HUES48 (cell line): ENCODE measurements at regions not wholly inside any gene's neighbourhood (a gene's known extent, or its start where the extent isn't known, plus 50 kb on each side); places are given as distances from the start of the nearest gene placed in this dataset.

Source experiments
- H3K27ac ChIP-seq: one replicate; pipeline ENCODE4 v1.7.0; 2013; ENCODE audit warnings: low read depth, low read length, inconsistent platforms
- H3K27me3 ChIP-seq: 2 replicates; pipeline ENCODE4 v1.6.1; 2013; ENCODE audit warnings: mild to moderate bottlenecking, low read length; ENCODE audit not compliant: control insufficient read depth, insufficient read depth
- H3K36me3 ChIP-seq: 2 replicates; pipeline ENCODE4 v1.6.1; 2013; ENCODE audit warnings: low read length; ENCODE audit not compliant: control insufficient read depth, insufficient read depth
- H3K4me1 ChIP-seq: 2 replicates; pipeline ENCODE4 v1.6.1; 2013; ENCODE audit warnings: mild to moderate bottlenecking, low read length; ENCODE audit not compliant: control insufficient read depth, insufficient read depth
- H3K4me3 ChIP-seq: 2 replicates; pipeline ENCODE4 v1.5.1; 2013; ENCODE audit warnings: mild to moderate bottlenecking, low read depth, low read length
- H3K9ac ChIP-seq: 2 replicates; pipeline ENCODE4 v1.6.1; 2013; ENCODE audit warnings: mild to moderate bottlenecking, low read depth, low read length, moderate library complexity
- H3K9me3 ChIP-seq: 2 replicates; pipeline ENCODE4 v1.6.1; 2013; ENCODE audit warnings: low read length; ENCODE audit not compliant: control insufficient read depth, insufficient read depth

- no peak overlapping the region for H3K9ac ChIP-seq
- H3K27ac ChIP-seq, result no peak overlapping the region
- peaks cover 2% of the 10 kb centered on the region; the same call in 1 of the 2 replicates for H3K4me1 ChIP-seq
- no peaks in the 10 kb centered on the region for H3K9me3 ChIP-seq
- no peaks in the 10 kb centered on the region for H3K36me3 ChIP-seq
- no peak overlapping the region for H3K4me3 ChIP-seq
- no peaks in the 10 kb centered on the region for H3K27me3 ChIP-seq
These were observed 352.1 kb downstream of the RND3 start for GRCh38 chr2:150135223-150135883.

- Histone ChIP-seq H3K27me3 (no peaks in the 10 kb centered on the region), H3K4me1 (peaks cover 3% of the 10 kb centered on the region; the same call in 1 of the 2 replicates), H3K27ac (no peak overlapping the region), H3K36me3 (no peaks in the 10 kb centered on the region), H3K9ac (no peak overlapping the region), H3K4me3 (no peak overlapping the region), H3K9me3 (no peaks in the 10 kb centered on the region)
These were observed 353.1 kb downstream of the RND3 start for GRCh38 chr2:150134223-150134857.

GRCh38 chr2:150133623-150134022, 353.8 kb downstream of the RND3 start:
- Histone ChIP-seq H3K27ac (no peak overlapping the region), H3K9me3 (no peaks in the 10 kb centered on the region), H3K4me1 (peaks cover 3% of the 10 kb centered on the region; the same call in 1 of the 2 replicates), H3K9ac (no peak overlapping the region), H3K4me3 (no peak overlapping the region), H3K27me3 (no peaks in the 10 kb centered on the region), H3K36me3 (no peaks in the 10 kb centered on the region)

DNA sequence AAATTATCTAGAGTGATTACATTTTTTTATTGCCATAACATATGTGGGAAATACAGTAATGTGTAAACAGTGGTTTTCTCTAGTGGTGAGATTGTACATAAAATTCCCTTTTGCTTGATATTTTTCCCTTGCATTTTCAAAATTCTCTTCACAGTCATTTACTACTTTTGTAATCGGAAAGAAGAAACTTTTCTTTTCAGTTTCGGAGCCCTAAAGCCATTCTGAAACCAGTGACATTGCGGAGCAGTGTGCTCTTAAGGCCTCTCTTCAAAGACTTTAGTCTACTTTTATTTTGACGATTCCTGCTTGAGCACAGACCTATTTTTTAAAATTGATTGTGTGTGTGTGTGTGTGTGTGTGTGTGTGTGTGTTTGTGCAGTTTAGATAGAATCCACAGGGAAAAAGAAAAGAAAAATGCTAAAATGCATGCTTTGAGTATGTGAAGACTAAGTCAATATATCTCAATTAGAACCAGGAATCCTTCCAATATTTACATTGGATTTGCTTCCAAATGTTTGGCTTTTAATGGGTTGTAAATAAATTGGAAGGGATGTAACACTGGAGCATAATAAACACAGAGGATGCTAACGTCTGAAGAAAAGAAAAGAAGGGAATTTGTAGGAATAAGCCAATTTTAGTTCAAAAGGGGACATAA, 357.4 kb downstream of the RND3 start:
- Histone ChIP-seq H3K27ac (no peak overlapping the region), H3K4me1 (peaks cover 3% of the 10 kb centered on the region; the same call in 1 of the 2 replicates), H3K27me3 (no peaks in the 10 kb centered on the region), H3K9ac (no peak overlapping the region), H3K36me3 (no peaks in the 10 kb centered on the region), H3K4me3 (no peak overlapping the region), H3K9me3 (no peaks in the 10 kb centered on the region)

DNA sequence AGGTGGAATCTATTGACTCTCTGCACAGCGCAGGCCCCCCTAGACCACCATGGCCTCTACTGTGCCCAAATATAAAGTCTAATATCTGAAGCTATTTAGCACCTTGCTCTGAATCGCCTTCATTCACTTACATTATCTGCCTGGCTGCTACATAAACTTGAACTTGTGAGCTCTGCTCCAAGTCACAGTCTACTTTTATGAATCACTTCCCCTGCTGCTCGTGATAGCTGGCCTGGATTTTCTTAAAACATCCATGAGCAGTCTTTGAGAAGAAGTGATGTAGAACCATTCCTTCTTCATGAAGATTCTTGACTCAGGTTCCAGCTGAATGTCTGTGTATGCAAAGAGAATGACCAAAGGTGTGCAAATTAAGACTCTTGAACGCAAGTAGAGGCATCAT, 359.5 kb downstream of the RND3 start:
- H3K27me3 ChIP-seq, result no peaks in the 10 kb centered on the region
- no peak overlapping the region for H3K9ac ChIP-seq
- no peaks in the 10 kb centered on the region for H3K36me3 ChIP-seq
- no peaks in the 10 kb centered on the region for H3K9me3 ChIP-seq
- H3K4me1 ChIP-seq, result peaks cover 3% of the 10 kb centered on the region; the same call in 1 of the 2 replicates
- no peak overlapping the region for H3K27ac ChIP-seq
- H3K4me3 ChIP-seq, result no peak overlapping the region

- Histone ChIP-seq H3K27me3 (no peaks in the 10 kb centered on the region), H3K27ac (no peak overlapping the region), H3K9me3 (no peaks in the 10 kb centered on the region), H3K36me3 (no peaks in the 10 kb centered on the region), H3K9ac (no peak overlapping the region), H3K4me1 (peaks cover 3% of the 10 kb centered on the region; the same call in 1 of the 2 replicates), H3K4me3 (no peak overlapping the region)
These were observed 360.0 kb downstream of the RND3 start for GRCh38 chr2:150127346-150127990.

DNA sequence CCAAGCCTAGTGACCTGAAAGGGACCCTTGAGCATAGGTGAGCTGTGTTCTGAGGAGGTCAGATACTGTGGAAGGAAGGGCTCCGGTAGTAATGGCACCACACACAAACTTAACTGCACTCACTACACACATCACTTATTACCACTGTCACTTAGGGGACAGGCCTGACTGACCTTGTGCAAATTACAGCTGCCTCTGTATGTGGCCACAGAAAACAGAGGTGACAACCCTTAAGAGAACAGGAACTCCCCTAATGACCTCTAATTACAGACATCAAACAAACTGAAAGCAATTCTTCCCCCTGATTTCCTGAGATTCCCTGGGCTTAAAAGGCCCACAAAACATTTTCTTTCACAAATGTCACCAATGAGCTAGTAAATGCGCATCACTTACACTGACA, 360.6 kb downstream of the RND3 start:
- no peak overlapping the region for H3K9ac ChIP-seq
- H3K27me3 ChIP-seq, result no peaks in the 10 kb centered on the region
- peaks cover 3% of the 10 kb centered on the region; the same call in 1 of the 2 replicates for H3K4me1 ChIP-seq
- no peak overlapping the region for H3K4me3 ChIP-seq
- H3K27ac ChIP-seq, result no peak overlapping the region
- no peaks in the 10 kb centered on the region for H3K36me3 ChIP-seq
- H3K9me3 ChIP-seq, result no peaks in the 10 kb centered on the region

- Histone ChIP-seq H3K9ac (no peak overlapping the region), H3K27me3 (no peaks in the 10 kb centered on the region), H3K9me3 (no peaks in the 10 kb centered on the region), H3K27ac (no peak overlapping the region), H3K4me1 (peaks cover 3% of the 10 kb centered on the region; the same call in 1 of the 2 replicates), H3K36me3 (no peaks in the 10 kb centered on the region), H3K4me3 (no peak overlapping the region)
These were observed 361.2 kb downstream of the RND3 start for GRCh38 chr2:150126143-150126740.

DNA sequence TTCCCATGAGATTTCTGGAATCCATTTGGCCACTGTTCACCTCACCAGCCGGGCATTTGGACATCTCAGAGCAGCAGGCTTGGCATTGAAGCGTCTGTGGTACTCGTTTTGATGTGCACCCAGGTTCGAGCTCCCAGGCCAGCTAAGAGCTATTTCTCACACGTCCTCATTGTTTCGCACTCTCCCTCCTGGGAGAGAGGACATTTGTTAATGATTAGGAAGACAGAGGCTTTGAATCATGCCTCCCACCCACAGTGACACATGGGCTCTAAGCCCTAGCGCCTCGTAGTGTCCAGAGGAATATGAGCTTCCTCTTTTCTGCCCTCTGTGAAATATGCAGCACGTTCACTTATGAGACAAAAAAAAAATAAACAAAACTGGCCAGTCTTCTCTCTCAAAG, 361.8 kb downstream of the RND3 start:
- no peaks in the 10 kb centered on the region for H3K36me3 ChIP-seq
- H3K27me3 ChIP-seq, result no peaks in the 10 kb centered on the region
- no peak overlapping the region for H3K4me3 ChIP-seq
- no peak overlapping the region for H3K27ac ChIP-seq
- H3K9ac ChIP-seq, result no peak overlapping the region
- H3K4me1 ChIP-seq, result peaks cover 9% of the 10 kb centered on the region
- no peaks in the 10 kb centered on the region for H3K9me3 ChIP-seq

DNA sequence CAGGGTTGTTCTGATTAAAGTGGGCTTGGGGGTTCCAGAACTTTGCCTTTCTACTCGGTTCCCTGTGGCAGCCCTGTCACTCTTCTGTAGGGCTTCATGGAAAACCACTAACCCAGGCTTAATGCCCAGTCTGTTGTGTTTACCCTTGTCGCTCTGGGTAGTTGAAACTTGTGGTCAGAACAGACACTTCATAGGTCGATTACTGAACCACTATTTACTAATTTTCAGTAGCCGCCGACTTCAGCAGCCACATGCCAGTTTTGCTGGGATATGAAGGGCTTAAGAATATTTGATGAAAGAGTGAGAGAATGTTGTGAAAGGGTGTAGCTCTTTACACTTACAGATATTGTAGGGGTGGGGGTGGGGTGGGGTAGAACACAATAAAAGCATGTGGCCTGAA, 362.3 kb downstream of the RND3 start:
- H3K9ac ChIP-seq, result no peak overlapping the region
- H3K27me3 ChIP-seq, result no peaks in the 10 kb centered on the region
- H3K4me1 ChIP-seq, result peaks cover 11% of the 10 kb centered on the region
- no peaks in the 10 kb centered on the region for H3K9me3 ChIP-seq
- no peak overlapping the region for H3K27ac ChIP-seq
- H3K36me3 ChIP-seq, result no peaks in the 10 kb centered on the region
- H3K4me3 ChIP-seq, result no peak overlapping the region
